Body of pancreas (tissue), 4 donors: ENCODE measurements at regions not wholly inside any gene's neighbourhood (a gene's known extent, or its start where the extent isn't known, plus 50 kb on each side); places are given as distances from the start of the nearest gene placed in this dataset.

ENCODE experiments used
- ATAC-seq: fragments of 150-250 bp; one replicate; pipeline ENCODE4 v1.9.1; 2016
- DNase-seq, 4 donors: peaks; one replicate each; pipeline ENCODE4 v3.0.0-alpha.2; 2019
- H3K27ac ChIP-seq, 4 donors: fragments of 200-600 bp; sonication (generic); 1 replicate in 3 of 4; 2 replicates in 1 of 4; pipeline versions ENCODE4 v1.5.1 to v1.6.1; 2016 to 2019; ENCODE audit warnings: mild to moderate bottlenecking in 1 of 4, mixed read lengths in 1 of 4, moderate library complexity in 1 of 4
- H3K27me3 ChIP-seq, 2 donors: fragments of 200-600 bp; sonication (generic); one replicate each; pipeline ENCODE4 v1.6.0; 2016; ENCODE audit warnings: mild to moderate bottlenecking in 1 of 2
- H3K36me3 ChIP-seq, 2 donors: fragments of 200-600 bp; sonication (generic); replicated peaks in 1 of 2; 2 replicates each; pipeline ENCODE4 v1.5.1; 2016; ENCODE audit warnings: low read depth in 2 of 2; ENCODE audit not compliant: insufficient read depth in 1 of 2
- H3K4me1 ChIP-seq: fragments of 200-600 bp; sonication (generic); one replicate; pipeline ENCODE4 v1.6.0; 2016
- H3K4me3 ChIP-seq, 2 donors: fragments of 200-600 bp; sonication (generic); 1 replicate in 1 of 2; 2 replicates in 1 of 2; pipeline ENCODE4 v1.5.1; 2016 to 2019
- H3K9me3 ChIP-seq, 3 donors: fragments of 200-600 bp; sonication (generic); 1 replicate in 2 of 3; 2 replicates in 1 of 3; pipeline ENCODE4 v1.5.1; 2016
- CTCF ChIP-seq, 7 experiments: fragments of 450-650 bp in 4 of 7; fragments of 200-600 bp in 3 of 7; sonication (generic) in 3 of 7; IDR thresholded peaks; one replicate each; pipeline ENCODE4 v1.5.1; 2016 to 2019; ENCODE audit warnings: antibody characterized with exemption in 7 of 7
- POLR2A ChIP-seq, 3 donors: fragments of 450-650 bp; IDR thresholded peaks; one replicate each; pipeline ENCODE4 v1.6.1; 2016; ENCODE audit warnings: antibody characterized with exemption in 3 of 3, mild to moderate bottlenecking in 2 of 3
- WGBS, 2 donors: methylation state at CpG; one replicate each; pipeline ENCODE4 v1.1.5; 2017; 5-methylcytosine and 5-hydroxymethylcytosine counted together
- intact Hi-C: fragments of 100-400 bp; cut with DNase I; formaldehyde crosslinking; loops from one replicate; pipeline ENCODE4 v1.15.1; 2023

GRCh38 chr4:84179409-84179808 is 319.7 kb downstream of the NKX6-1 start:
- Histone ChIP-seq H3K4me3 (no peak overlapping the region), H3K36me3 (no peaks in the 10 kb centered on the region), H3K27me3 (no peaks in the 10 kb centered on the region), H3K4me1 (no peaks in the 10 kb centered on the region), H3K9me3 (no peaks in the 10 kb centered on the region), H3K27ac (no peak overlapping the region)
- DNase-seq (no peak), ATAC-seq (no peak)
- no peak for TF ChIP-seq POLR2A (IDR thresholded peaks at IDR 0.05)
- no peak for TF ChIP-seq CTCF (IDR thresholded peaks at IDR 0.05)
- intact Hi-C loops: no loop called here
- whole genome bisulfite sequencing, 2 donors: 90 to 94% methylated on average over 2 of the region's 2 CpGs

GRCh38 chr4:84177831-84178542 is 321.1 kb downstream of the NKX6-1 start:
- 46 to 48% methylated on average over 5 of the region's 5 CpGs for WGBS, 2 donors
- Histone ChIP-seq H3K36me3 (no peaks in the 10 kb centered on the region), H3K4me3 (no peak overlapping the region), H3K27me3 (no peaks in the 10 kb centered on the region), H3K27ac (no peak overlapping the region), H3K4me1 (no peaks in the 10 kb centered on the region), H3K9me3 (no peaks in the 10 kb centered on the region)
- no peak for TF ChIP-seq POLR2A (IDR thresholded peaks at IDR 0.05)
- TF ChIP-seq CTCF (IDR thresholded peaks at IDR 0.05): no peak
- intact Hi-C loops: no loop called here
- DNase-seq (no peak), ATAC-seq (no peak)

GRCh38 chr4:84176016-84176415 is 323.1 kb downstream of the NKX6-1 start:
- intact Hi-C loops: no loop called here
- no peak overlapping the region for H3K27ac ChIP-seq
- H3K27me3 ChIP-seq: no peaks in the 10 kb centered on the region
- TF ChIP-seq POLR2A (IDR thresholded peaks at IDR 0.05) (no peak), CTCF (IDR thresholded peaks at IDR 0.05) (no peak)
- H3K4me3 ChIP-seq: no peak overlapping the region
- no peak for ATAC-seq
- H3K36me3 ChIP-seq: no peaks in the 10 kb centered on the region
- 24 to 33% methylated on average over 1 of the region's 1 CpG for WGBS, 2 donors
- no peaks in the 10 kb centered on the region for H3K9me3 ChIP-seq
- no peaks in the 10 kb centered on the region for H3K4me1 ChIP-seq
- DNase-seq: no peak

GRCh38 chr4:84171871-84172270 is 327.2 kb downstream of the NKX6-1 start:
- intact Hi-C loops: no loop called here
- Histone ChIP-seq H3K27ac (no peak overlapping the region), H3K27me3 (no peaks in the 10 kb centered on the region), H3K36me3 (no peaks in the 10 kb centered on the region), H3K4me1 (no peaks in the 10 kb centered on the region), H3K9me3 (no peaks in the 10 kb centered on the region), H3K4me3 (no peak overlapping the region)
- DNase-seq (no peak), ATAC-seq (no peak)
- 83 to 85% methylated on average over 1 of the region's 1 CpG for WGBS, 2 donors
- TF ChIP-seq POLR2A (IDR thresholded peaks at IDR 0.05) (no peak), CTCF (IDR thresholded peaks at IDR 0.05) (no peak)

- intact Hi-C loops: no loop called here
- no peak for ATAC-seq
- no peak for TF ChIP-seq POLR2A (IDR thresholded peaks at IDR 0.05)
- TF ChIP-seq CTCF (IDR thresholded peaks at IDR 0.05): no peak
- no peaks in the 10 kb centered on the region for H3K36me3 ChIP-seq
- H3K9me3 ChIP-seq: no peaks in the 10 kb centered on the region
- no peaks in the 10 kb centered on the region for H3K4me1 ChIP-seq
- 46 to 49% methylated on average over 4 of the region's 4 CpGs for WGBS, 2 donors
- DNase-seq: no peak
- no peak overlapping the region for H3K27ac ChIP-seq
- H3K27me3 ChIP-seq: no peaks in the 10 kb centered on the region
- H3K4me3 ChIP-seq: no peak overlapping the region
Measured at GRCh38 chr4:84167564-84167963, 331.5 kb downstream of the NKX6-1 start.
